D721Med (cell line): ENCODE measurements at regions not wholly inside any gene's neighbourhood (a gene's known extent, or its start where the extent isn't known, plus 50 kb on each side); places are given as distances from the start of the nearest gene placed in this dataset.

ENCODE experiments used
- DNase-seq: peaks from one replicate; pipeline ENCODE4 v3.0.0; 2011; ENCODE audit warnings: low spot score; ENCODE audit not compliant: insufficient read length
- FAIRE-seq: peaks from 2 replicates; lab custom pipeline; 2011; peaks lifted over from hg19 to GRCh38; lab: Jason Lieb, UNC
- TF ChIP-seq, protein P1 (sequence below): IDR thresholded peaks from 2 replicates; pipeline ENCODE4 v1.5.1; 2012; ENCODE audit warnings: mild to moderate bottlenecking, control low read depth; ENCODE audit not compliant: insufficient read depth; ENCODE audit errors: missing control alignments

DNA sequence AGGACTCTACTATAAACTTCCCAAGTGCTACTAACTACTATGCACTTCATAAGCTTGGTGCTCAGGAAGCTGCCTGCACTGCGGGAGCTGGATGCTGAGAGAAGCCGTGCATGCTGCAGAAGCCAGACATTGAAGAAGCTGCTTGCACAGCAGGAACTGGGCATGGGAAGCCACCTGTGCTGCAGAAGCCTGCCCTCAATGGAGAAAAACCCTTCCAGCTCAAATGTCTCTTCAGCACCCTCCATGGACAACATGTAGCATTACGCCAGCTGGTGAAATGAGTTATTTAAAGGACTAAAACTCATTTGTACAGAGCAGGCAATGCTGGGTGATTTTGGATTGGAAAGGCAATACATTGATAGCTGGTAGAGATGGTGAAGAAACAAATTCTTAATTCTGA lies 247.2 kb downstream of the KIF4B start:
- no peak for FAIRE-seq
- DNase-seq: no peak
- TF ChIP-seq, protein P1, sequence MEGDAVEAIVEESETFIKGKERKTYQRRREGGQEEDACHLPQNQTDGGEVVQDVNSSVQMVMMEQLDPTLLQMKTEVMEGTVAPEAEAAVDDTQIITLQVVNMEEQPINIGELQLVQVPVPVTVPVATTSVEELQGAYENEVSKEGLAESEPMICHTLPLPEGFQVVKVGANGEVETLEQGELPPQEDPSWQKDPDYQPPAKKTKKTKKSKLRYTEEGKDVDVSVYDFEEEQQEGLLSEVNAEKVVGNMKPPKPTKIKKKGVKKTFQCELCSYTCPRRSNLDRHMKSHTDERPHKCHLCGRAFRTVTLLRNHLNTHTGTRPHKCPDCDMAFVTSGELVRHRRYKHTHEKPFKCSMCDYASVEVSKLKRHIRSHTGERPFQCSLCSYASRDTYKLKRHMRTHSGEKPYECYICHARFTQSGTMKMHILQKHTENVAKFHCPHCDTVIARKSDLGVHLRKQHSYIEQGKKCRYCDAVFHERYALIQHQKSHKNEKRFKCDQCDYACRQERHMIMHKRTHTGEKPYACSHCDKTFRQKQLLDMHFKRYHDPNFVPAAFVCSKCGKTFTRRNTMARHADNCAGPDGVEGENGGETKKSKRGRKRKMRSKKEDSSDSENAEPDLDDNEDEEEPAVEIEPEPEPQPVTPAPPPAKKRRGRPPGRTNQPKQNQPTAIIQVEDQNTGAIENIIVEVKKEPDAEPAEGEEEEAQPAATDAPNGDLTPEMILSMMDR: peak; percentile 60

DNA sequence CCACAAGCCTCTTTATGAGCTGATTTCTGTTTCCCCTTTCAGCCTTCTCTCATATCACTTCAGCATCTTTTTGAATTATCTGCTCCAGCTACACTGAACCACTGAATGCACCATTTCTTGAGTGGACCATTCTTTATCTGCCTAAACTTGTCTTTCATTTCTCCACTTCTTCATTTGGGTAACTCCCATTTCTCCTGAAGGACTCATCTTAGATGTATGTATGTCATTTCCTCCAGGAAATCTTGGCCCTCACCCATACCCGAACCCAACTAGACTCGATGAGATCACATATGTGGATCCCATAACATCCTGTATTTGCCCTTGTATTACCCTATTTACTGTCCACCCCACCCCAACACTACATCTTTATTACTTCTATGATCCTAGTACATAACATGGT lies 249.8 kb downstream of the KIF4B start:
- no peak for FAIRE-seq
- TF ChIP-seq, protein P1: no peak
- DNase-seq: no peak

DNA sequence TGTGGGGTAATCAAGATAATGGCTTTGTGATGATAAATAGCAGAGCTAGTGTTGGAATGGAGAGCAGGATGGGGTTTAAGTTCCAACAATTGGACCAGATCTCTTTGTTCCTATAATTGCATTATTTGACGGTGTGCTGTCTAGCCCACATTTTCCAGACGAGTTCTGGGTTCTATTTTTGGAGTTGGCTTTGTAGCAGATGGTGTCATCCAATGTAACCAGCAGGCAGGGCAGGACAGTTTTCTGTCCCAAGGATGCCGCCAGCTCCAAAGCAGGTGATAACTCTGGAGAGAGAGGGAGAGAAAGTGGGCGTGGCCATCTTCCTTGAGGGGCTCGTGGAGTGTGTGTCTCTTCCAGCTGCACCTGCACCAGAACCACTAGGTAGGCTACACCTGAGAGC lies 251.3 kb downstream of the KIF4B start:
- TF ChIP-seq, protein P1: no peak
- FAIRE-seq: no peak
- DNase-seq: no peak

DNA sequence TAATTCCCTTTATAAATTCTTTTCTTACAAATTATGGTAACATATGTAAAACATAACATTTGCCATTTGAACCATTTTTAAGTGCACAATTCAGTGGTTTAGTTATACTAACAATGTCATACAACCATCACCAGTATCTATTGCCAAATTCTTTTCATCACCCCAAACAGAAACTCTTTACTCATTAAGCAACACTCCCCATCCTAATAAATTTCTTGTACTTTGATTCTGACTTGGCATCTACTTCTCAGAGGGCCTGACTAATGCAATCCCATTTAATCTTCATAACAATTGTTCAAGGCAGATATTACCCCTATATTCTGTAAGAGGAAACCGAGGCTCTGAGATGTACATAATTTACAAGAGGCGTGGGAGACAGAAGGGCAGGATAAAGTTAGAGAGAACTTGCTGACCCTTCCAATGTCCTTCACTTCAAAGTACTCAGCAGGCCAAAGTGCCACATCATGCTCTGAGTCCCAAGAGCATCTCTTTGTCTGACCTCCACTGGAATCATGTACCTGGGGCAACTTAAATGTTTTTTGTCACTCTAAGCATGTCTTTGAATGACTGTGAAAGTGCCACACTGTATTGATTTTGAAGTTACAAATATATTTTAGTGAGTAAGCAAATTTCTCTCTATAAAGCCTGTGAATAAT lies 255.3 kb downstream of the KIF4B start:
- FAIRE-seq (no peak), DNase-seq (no peak)
- TF ChIP-seq, protein P1: no peak

DNA sequence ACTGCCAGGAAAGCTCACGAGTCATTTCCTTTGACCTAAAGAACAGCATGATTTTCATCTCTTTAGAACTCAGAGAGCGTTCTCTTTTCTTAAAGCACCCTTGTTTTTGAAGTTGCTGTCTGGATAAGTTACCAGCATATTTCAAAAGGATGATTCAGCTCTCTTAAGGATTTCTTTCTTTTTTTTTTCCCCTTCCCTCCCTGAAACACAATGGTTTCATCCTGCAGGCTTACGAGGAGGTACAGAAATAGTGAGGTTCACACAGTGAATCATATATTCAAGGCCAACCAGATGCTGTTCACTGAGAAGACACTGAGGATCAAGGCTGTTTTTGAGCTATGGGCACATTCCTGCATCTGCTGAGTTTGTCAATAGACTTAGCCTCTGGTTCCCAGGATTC lies 257.2 kb downstream of the KIF4B start:
- DNase-seq (no peak), FAIRE-seq (no peak)
- TF ChIP-seq, protein P1: no peak

DNA sequence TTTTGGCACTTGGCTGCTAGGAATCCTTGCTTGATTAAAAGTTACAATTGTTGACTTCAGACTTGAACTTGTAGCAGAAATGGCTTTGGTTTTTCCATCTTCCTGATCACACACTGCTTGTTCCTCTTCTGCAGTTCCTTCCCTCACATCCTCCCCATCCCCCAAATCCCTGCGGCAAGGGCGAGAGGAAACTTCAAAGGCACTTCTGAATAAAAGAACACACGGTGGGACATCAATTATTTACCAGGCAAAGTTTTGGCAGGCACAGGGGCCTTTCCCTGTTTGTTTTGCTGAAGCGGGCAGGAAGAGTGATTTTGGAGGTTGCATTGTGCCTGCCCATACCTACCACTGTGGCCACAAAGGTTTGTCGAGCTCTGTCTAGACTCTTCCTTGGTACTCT lies 260.9 kb downstream of the KIF4B start:
- no peak for FAIRE-seq
- TF ChIP-seq, protein P1: no peak
- no peak for DNase-seq

DNA sequence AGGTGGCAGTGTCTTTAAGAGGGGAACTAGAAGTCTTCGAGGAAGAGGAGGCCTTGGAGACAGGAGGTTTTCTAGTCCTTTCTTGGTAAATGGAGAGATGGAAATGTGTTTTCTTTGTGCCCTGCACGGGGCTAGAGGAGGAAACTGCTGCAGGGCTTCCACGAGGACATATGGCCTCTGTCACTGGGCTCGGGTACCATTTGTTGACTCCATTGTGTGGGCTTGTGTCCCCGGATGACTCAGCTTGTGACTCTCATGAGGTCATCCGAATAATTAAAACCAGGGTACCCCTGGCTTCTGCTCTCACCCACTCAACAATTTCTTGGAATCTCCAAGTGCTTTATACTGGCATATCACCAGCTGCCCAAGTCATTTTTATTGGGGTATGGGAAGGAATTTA lies 261.7 kb downstream of the KIF4B start:
- FAIRE-seq: no peak
- TF ChIP-seq, protein P1: no peak

More for the DNA sequence above, 261.7 kb downstream of the KIF4B start:
- DNase-seq: no peak
